NCI-H510A (cell line): ENCODE measurements at regions not wholly inside any gene's neighbourhood (a gene's known extent, or its start where the extent isn't known, plus 50 kb on each side); places are given as distances from the start of the nearest gene placed in this dataset.
"Not testable (repeated sequence)": the region's sequence is repeated elsewhere in the genome, so short reads cannot be mapped to it uniquely, and the experiment has no call there.

Experiments used
- DNase-seq: peaks from one replicate; lab custom pipeline; 2025; lab: John Stamatoyannopoulos, UW

GRCh38 chr14:41549821-41550607 is 56.7 kb upstream of the LRFN5 start:
- no peak for DNase-seq

GRCh38 chr14:41549282-41549681 is 57.4 kb upstream of the LRFN5 start:
- DNase-seq: no peak

GRCh38 chr14:41548666-41549065 is 58.0 kb upstream of the LRFN5 start:
- DNase-seq: no peak

- DNase-seq: no peak
Measured at GRCh38 chr14:41541333-41541732, 65.3 kb upstream of the LRFN5 start.

GRCh38 chr14:41532255-41532654 is 74.4 kb upstream of the LRFN5 start:
- DNase-seq: no peak

GRCh38 chr14:41521891-41522290 is 84.8 kb upstream of the LRFN5 start:
- DNase-seq: no peak

- DNase-seq: not testable (repeated sequence)
Measured at GRCh38 chr14:41518030-41518429, 88.6 kb upstream of the LRFN5 start.

GRCh38 chr14:41506552-41506951 is 100.1 kb upstream of the LRFN5 start:
- DNase-seq: no peak

GRCh38 chr14:41505491-41505890 is 101.2 kb upstream of the LRFN5 start:
- no peak for DNase-seq

- no peak for DNase-seq
Measured at GRCh38 chr14:41498959-41499358, 107.7 kb upstream of the LRFN5 start.

GRCh38 chr14:41490323-41490722 is 116.4 kb upstream of the LRFN5 start:
- no peak for DNase-seq

- DNase-seq: no peak
Measured at GRCh38 chr14:41489315-41489972, 117.2 kb upstream of the LRFN5 start.

- DNase-seq: no peak
Measured at GRCh38 chr14:41488401-41488800, 118.3 kb upstream of the LRFN5 start.

GRCh38 chr14:41482861-41483260 is 123.8 kb upstream of the LRFN5 start:
- DNase-seq: no peak

- DNase-seq: no peak
Measured at GRCh38 chr14:41476526-41476925, 130.2 kb upstream of the LRFN5 start.

- no peak for DNase-seq
Measured at GRCh38 chr14:41461380-41461779, 145.3 kb upstream of the LRFN5 start.

- DNase-seq: no peak
Measured at GRCh38 chr14:41457393-41457792, 149.3 kb upstream of the LRFN5 start.

- no peak for DNase-seq
Measured at GRCh38 chr14:41449066-41449465, 157.6 kb upstream of the LRFN5 start.

- no peak for DNase-seq
Measured at GRCh38 chr14:41446008-41446407, 160.7 kb upstream of the LRFN5 start.

- DNase-seq: no peak
Measured at GRCh38 chr14:41423503-41423902, 183.2 kb upstream of the LRFN5 start.

GRCh38 chr14:41421308-41421707 is 185.4 kb upstream of the LRFN5 start:
- DNase-seq: not testable (repeated sequence)

GRCh38 chr14:41419709-41420108 is 187.0 kb upstream of the LRFN5 start:
- no peak for DNase-seq

GRCh38 chr14:41418851-41419250 is 187.8 kb upstream of the LRFN5 start:
- no peak for DNase-seq

- no peak for DNase-seq
Measured at GRCh38 chr14:41409806-41410205, 196.9 kb upstream of the LRFN5 start.
